Jurkat, Clone E6-1 (cell line): ENCODE measurements at regions not wholly inside any gene's neighbourhood (a gene's known extent, or its start where the extent isn't known, plus 50 kb on each side); places are given as distances from the start of the nearest gene placed in this dataset.

Source experiments
- DNase-seq: peaks from one replicate; pipeline ENCODE4 v3.0.0-alpha.2; 2011; ENCODE audit warnings: low read depth, low spot score
- H3K4me3 ChIP-seq: 2 replicates; pipeline ENCODE4 v1.5.1; 2011; ENCODE audit warnings: mild to moderate bottlenecking, low read length, control low read depth, moderate library complexity

DNA sequence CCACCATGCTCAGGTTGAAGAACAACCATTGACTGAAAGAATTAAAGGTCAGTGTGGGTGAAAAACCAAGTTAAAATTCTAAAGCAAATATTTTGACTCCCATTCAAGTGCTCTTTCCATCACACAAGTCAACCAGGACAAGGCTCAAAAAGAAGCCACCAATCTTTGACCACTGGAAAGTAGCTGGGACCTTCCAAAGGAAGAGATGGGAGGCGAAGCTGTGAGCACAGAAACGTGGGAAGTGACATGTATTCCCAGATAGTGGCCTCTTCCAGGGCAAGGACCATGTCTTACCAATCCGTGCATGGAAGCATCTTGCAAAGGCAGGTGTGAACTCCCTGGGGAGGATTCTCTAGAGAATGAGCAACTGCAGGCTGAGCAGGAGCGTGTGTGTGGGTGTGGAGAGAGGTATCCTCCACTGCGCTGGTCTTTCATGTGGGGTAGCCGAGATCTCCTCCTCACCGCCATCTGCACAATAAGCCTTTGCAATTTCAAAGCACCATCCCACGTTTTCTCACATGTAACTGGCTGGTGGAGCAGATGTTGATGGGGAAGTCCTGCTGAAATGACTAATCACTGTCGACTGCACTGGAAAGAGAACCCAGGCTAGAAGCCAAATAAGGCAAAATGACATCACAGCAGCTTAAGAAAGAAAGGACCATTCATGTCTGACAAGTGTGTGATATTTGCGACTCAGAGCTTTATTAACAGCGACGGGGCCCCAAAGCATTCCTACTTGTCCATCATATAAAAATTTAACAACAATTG lies 189.4 kb upstream of the RREB1 start:
- DNase-seq = peak; percentile 88
- H3K4me3 ChIP-seq = no peak overlapping the region

DNA sequence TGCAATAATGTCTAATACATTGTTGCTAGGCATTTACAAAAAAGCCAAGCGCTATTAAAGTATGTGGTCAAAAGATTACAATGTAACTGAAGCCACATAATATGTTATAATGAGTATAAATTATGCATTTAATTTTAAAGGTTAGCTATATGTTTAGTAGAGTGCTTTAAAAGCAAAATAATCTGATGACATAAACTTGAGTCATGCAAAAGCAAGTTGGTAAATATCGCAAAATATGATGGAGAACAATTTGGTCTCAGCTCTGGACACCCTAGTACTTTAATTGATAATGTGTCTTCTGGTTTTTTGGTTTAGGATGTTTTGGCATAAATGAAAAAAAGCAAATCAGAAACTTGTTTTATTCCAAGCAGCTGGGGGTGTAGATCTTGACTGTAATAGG lies 188.6 kb upstream of the RREB1 start:
- no peak for DNase-seq
- H3K4me3 ChIP-seq = no peak overlapping the region

- no peak for DNase-seq
- H3K4me3 ChIP-seq = no peak overlapping the region
Measured at GRCh38 chr6:6920114-6920986, 187.4 kb upstream of the RREB1 start.

DNA sequence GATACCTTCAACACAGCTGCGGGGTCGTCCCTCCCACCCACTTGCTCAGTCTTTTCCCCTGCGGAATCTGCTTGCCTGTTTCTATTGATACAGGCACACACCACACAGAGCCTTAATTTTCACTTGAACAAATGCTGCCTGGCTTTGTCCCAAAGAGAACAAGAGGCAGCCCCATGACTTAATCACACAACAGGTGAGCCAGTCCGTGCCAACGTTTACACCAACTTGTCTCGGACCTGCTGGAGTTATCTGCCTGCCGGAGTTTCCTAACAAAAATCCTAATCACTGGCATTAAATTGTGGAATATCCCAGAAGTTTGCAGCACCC lies 186.8 kb upstream of the RREB1 start:
- no peak overlapping the region for H3K4me3 ChIP-seq
- DNase-seq = no peak

GRCh38 chr6:6922166-6922565 lies 185.6 kb upstream of the RREB1 start:
- no peak overlapping the region for H3K4me3 ChIP-seq
- DNase-seq = no peak

DNA sequence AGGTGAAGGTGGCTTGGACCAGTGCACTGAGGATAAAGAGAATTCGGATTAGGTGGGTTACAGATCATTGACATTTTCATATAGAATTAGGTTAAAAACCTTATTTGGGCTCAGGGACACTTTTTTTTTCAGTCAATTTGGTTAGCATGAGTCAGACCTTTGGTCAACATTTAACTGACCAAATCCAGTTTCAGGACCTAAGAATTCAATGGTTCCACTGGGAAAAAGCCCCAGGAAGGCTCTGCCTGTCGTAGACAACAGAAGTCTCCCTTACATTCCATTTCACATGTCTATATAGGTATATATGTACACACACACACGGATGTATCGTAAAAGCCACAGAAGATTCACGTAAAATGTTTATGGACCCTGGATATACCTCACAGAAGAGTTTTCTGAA lies 184.2 kb upstream of the RREB1 start:
- no peak overlapping the region for H3K4me3 ChIP-seq
- no peak for DNase-seq

DNA sequence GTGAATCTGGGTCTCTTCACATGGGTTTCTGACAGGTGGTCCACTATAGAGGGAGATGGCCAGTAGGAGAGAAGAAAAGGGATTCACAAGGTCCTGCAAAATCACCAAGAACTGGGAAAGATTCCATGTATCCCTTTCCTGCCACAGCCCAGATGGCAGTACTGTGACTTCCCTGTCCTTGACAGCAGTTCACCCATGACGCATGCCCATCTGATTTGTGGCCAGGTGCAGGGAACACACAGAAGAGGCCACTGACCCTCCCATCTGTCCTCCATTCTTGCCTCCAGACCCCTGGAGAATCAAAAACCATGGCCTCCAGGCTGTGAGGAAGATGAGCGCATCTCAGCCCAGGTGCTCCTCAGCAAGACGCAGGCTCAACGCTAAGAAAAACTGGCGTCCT lies 183.1 kb upstream of the RREB1 start:
- H3K4me3 ChIP-seq = no peak overlapping the region
- no peak for DNase-seq

DNA sequence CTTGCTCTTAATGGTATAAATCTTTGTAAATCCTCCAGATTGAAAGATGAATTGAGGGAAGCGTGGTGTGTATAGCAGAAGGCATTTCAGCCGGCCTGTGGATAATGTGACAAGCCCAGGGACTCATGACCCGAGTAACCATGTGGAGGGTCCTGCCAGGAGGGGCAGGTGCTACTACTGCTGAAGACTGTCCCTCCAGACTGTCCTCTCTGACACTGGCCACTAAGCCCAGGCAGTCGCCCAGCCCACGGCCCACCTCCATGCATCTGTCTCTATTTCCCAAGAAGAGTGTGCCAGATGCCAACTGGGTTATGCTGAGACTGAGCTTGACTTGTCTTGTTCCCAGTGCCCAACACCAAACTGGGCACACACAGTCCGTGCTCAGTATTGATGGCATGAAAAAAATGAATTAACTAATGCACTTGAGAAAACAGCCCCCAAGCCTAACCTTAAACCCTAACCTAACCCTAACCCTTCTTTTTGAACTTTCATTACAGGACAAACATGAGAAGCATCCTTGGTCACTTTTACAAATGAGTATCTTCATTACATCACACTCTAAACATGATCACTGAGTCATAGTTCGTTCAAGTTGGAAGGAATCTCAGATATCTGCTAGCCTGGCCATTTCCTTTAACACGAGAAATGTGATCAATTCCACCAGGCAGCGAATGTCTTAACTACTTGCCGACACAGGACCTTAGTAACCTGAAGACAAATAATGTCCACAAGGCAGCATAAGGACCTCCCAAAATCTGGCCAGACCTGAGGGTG lies 182.2 kb upstream of the RREB1 start:
- no peak for DNase-seq
- no peak overlapping the region for H3K4me3 ChIP-seq

- H3K4me3 ChIP-seq = no peak overlapping the region
- no peak for DNase-seq
Measured at GRCh38 chr6:6926856-6927255, 180.9 kb upstream of the RREB1 start.

DNA sequence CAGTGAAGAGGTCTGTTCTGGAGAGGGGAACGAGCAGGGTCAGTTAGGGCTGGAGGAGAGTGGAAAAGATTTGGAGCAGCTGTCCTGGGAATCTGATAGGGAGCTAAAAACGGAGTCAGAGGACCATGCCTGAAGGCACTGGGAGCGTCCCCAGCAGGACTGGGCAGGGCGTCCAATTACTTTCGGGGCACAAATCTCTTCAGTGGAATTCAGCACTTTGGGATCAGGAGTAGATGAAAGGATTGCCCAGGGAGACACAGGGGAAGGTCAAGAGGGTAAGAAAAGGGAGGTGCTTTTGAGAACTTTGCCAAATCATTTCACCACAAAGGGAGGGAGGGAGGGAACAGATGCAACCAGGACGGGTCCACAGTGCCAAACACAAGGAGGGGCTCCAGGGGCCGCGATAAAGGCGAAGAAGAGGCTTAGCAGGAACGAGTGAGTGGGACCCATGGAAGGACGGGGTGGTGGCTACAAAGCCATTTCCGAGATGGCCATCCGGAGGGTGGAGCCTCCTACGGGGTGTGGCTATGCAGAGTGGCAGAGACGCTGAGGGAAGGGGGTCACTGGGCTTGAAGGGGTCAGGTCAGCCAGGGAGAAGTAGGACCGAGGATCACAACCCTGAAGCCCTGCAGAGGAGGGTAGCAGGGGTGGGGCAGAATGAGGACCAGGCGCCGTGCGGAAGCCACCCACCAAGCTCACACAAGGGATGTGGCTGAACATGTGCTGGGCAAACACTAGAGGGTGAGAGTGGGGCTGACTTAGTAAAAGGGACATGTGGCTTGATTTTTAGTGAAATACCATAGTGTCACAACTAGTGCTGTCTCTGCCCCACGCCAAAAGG lies 180.0 kb upstream of the RREB1 start:
- H3K4me3 ChIP-seq = no peak overlapping the region
- DNase-seq = no peak

GRCh38 chr6:6930223-6930880 lies 177.4 kb upstream of the RREB1 start:
- no peak overlapping the region for H3K4me3 ChIP-seq
- DNase-seq = no peak

GRCh38 chr6:6931071-6932025 lies 176.4 kb upstream of the RREB1 start:
- no peak for DNase-seq
- H3K4me3 ChIP-seq = no peak overlapping the region

- H3K4me3 ChIP-seq = no peak overlapping the region
- DNase-seq = no peak
Measured at GRCh38 chr6:6932341-6932740, 175.4 kb upstream of the RREB1 start.

DNA sequence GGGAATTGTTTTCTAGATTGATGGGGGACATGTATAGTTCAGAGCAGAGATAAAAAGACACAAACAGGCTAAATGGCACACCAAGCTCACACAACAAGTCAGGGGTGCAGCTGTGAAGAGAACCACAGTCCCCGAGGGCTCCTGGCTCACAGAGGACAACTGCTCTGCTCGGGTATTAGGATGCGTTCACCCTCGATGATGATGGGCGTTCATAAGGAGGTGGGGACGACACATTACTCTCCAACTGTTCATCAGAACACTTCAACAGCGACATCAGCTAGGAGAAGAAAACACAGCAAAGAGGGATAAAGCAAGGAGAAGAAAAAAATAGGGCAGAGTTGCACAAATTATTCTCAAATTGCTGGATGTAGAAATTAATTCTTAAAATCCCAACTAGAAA lies 174.8 kb upstream of the RREB1 start:
- no peak for DNase-seq
- H3K4me3 ChIP-seq = no peak overlapping the region

DNA sequence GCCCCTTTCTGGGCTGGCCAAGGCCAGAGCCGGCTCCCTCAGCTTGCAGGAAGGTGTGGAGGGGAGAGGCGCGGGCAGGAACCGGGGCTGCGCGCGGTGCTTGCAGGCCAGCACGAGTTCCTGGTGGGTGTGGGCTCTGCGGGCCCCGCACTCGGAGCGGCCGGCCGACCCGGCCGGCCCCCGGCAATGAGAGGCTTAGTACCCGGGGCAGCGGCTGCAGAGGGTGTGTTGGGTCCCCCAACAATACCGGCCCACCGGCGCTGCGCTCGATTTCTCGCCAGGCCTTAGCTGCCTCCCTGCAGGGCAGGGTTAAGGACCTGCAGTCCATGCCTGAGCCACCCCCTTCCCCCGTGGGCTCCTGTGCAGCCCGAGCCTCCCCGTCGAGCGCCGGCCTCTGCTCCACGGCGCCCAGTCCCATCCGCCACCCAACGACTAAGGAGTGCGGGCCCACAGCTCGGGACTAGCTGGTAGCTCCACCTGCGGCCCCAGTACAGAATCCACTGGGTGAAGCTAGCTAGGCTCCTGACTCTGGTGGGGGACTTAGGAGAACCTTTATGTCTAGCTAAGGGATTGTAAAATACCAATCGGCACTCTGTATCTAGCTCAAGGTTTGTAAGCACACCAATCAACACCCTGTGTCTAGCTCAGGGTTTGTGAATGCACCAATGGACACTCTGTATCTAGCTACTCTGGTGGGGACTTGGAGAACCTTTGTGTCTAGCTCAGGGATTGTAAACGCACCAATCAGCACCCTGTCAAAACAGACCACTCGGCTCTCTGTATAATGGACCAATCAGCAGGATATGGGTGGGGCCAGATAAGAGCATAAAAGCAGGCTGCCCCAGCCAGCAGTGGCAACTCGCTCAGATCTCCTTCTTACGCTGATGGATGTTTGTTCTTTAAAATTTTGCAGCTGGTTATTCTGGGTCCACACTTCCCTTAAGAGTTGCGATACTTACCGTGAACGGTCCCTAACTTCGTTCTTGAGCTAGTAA lies 167.4 kb upstream of the RREB1 start:
- DNase-seq = no peak
- H3K4me3 ChIP-seq = no peak overlapping the region

DNA sequence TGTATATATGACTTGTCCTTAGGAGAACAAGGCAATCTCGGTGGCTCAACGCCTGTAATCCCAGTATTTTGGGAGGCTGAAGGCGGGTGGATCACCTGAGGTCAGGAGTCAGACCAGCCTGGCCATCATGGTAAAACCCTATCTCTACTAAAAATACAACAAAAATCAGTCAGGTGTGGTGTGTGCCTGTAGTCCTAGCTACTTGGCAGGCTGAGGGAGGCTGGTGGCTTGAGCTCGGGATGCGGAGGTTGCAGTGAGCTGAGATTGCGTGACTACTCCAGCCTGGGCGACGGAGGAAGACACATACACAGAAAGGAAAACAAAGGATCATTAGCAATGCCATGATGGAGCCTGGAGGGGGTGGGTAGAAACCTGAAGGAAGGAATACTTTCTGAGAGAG lies 166.6 kb upstream of the RREB1 start:
- no peak overlapping the region for H3K4me3 ChIP-seq
- no peak for DNase-seq
